NCI-H187 treated with DMSO at 0.1 percent for 48 hours (cell line): ENCODE measurements at regions not wholly inside any gene's neighbourhood (a gene's known extent, or its start where the extent isn't known, plus 50 kb on each side); places are given as distances from the start of the nearest gene placed in this dataset.

Source experiments
- DNase-seq: peaks from one replicate; lab custom pipeline; 2025; lab: John Stamatoyannopoulos, UW

DNA sequence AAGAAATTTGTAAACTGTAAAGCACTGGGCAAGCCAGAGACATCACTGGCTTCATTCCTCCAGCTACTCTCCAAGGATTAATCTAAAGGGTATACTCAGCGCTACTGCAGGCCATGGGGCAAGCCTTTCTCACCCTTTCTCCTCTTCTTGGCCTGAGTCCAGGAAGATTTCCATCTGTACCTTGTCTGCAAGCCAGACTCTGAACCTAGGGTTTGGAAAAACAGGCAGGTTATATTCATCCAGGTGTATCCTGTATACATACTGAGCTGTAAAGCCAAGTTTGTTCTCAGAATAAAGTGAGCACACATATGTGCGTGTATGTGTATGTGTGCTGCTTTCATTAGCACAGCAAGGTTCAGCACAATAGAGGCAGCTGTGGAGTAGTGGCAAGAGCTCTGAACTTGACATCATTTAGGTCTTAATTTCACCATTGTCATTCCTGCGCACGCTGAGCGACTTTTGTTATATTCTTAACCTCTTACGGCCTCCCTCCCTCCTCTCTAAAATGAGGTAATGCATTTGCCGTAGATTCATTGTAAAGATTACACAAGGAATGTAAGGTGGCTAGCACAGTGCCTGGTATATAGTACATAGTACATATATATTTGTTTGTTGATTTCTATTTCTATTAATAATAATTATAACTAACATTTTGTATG is 128.1 kb upstream of the JUN start:
- DNase-seq, result no peak

DNA sequence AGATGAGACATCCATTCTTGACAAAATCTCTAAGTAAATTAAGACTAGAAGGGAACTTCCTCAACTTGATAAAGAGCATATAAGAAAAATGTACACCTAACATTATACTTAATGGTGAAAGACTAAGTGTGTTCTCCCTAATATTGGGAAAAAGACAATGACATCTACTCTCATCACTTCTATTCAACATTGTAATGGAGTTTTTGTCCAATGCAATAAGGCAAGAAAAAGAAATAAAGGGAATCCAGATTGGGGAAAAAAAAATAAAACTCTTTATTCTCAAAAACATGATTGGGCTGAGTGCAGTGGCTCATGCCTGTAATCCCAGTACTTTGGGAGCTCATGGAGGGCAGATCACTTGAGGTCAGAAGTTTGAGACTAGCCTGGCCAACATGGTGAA is 131.1 kb upstream of the JUN start:
- no peak for DNase-seq

DNA sequence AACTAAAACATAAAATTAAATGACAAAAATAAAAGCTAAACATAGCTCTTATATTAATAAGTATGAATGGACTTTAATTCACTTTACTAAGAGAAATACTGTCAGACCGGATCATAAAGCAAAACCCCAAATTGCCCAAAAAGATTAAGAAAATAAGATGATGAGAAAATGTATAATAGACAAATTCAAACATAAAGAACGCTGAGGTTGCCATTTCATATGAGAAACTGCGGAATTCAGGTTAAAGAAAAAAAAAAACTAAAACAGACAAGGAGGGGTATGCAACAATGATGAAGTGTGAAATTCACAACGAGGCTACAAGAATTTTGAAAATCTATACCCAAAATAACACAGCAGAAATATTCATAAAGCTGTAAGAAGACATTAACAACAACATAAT is 133.6 kb upstream of the JUN start:
- no peak for DNase-seq

DNA sequence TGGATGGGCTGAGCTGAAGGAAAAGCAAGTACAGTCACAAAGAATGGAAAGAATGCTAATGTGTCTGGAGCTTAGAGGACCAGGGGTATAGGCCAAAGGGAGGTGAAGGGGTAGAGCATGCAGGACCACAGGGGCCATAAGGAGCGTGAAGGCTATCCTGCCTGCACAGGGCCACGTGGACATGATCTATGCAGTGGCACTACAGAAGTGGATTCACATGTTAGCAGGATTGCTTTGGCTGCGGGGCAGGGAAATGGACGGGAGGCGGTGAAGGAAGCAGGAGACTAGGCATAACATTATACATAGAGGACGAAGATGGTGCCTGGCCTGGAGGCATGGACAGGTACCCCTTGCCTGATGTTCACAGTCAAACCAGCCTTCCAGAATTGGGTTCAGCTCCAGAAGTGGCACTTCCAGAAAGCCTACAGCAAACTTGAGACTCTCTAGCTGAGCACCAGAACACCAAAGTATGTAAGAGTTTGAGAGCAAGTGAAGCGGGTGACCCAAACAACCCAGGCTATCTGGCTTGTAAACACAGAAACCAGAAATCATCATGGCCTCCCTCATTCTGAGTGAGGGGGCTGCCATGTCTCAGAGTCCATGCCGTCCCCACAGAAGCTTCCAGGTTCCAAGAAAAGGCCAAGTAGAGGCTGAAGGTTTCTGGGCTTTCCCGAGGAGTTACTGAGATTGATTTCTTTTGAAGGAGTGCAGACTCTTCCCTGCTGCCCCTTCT is 135.5 kb upstream of the JUN start:
- DNase-seq, result no peak

DNA sequence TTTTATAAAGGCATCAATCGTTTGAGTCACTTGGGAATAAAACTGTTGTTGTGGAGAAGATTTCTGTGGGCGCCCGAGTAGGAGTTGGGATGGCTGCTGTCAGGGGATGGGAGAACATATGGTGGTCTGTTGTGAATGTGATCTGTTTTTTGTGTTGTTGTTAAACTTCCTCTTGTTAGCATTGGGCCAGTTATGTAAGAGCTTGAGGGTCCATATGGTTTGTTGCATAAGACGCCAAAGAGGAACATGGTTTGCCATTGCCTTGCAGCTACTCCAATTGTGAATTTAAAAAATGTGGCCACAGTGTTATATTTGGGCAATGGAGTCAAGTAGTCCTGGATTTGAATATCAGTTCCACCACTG is 136.1 kb upstream of the JUN start:
- no peak for DNase-seq

DNA sequence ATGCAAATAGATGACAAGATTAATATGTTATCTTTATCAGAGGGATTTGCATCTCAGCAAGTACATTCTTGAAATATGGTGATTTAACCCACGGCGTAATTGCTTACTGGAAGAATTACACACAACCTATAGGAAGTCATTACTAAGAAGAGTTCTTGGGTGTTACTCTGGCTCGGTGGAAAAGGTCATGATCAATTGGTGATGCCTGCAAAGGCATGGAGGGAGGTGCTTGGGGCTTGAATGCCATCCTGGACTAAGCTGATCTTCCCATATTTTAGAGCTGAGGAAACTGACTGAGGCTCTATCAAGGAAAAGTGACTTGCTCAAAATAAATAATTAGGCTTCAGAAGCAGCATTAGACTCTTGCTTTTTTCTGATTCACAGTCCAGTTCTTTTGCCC is 137.5 kb upstream of the JUN start:
- DNase-seq, result no peak

DNA sequence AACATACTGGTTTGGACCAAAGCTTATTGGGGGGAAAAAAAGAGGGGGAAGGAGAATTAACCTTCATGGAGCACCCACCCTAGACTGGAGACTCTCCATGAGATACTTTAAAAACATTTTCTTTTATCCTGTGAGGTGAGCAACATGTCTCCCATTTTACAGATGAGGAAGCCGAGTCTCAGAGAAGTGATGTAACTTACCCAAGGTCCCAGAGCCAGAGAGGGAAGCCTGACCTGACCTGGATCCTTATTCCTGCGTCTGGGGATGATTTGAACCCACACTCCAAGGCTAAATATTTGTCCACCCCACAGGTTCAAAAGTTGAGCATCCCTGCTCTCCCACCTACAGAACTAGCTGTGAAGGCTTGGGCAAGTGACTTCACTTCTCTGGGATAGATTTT is 137.9 kb upstream of the JUN start:
- DNase-seq, result no peak

DNA sequence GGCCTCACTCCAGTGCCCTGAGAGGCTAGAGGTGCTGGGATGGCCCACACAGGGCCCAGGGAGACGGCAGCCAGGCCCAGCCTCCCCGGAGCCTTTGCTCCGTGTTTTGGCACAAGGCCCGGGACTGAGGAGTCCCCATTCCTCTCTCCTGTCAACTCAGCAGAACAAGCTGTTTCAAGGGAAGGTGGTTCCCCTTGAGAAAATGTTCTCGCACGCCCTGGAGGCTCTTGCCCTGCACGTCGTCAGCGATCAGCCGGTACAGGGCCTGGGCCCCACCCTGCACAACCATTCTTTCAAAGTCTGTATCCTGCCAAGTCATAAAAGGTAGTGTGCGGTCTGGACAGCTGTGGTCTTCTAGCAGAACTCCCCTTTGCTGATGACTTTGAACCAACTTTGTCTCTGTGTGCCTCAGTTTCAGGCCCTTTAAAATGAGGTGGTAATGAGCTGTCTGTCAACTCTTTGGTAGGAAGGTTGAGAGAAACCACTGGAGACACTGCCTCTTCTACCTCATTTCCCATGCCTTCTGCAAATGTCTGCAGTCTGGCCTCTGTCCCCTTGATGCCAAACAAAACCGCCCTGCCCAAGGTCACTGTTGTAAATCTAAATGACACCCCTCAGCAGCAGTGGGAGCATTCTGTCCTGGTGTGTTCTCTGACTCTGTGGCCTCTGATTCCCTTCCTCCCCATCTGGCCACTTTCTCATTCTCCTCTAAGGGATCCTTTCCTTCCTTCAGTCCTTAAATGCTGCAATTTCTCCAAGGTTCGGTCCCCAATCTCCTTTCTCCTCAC is 138.6 kb upstream of the JUN start:
- DNase-seq, result no peak

DNA sequence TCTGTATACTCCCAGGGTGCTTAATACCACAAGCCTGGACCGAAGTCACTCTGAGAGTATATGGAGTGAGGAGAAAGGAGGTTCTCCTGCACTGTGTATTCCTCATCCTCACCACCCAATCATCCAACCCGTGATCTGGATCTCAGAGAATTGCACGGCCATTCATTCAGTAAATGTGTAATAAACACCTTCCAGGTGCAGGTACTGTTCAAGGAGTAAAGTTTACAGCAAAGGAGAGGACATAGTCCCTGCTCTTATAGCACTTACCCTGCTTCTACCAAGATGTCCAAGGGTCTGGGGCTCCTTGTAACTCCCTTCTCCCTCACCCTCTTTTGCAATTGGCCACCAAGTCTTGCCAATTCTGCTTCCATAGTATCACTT is 139.2 kb upstream of the JUN start:
- DNase-seq, result no peak

DNA sequence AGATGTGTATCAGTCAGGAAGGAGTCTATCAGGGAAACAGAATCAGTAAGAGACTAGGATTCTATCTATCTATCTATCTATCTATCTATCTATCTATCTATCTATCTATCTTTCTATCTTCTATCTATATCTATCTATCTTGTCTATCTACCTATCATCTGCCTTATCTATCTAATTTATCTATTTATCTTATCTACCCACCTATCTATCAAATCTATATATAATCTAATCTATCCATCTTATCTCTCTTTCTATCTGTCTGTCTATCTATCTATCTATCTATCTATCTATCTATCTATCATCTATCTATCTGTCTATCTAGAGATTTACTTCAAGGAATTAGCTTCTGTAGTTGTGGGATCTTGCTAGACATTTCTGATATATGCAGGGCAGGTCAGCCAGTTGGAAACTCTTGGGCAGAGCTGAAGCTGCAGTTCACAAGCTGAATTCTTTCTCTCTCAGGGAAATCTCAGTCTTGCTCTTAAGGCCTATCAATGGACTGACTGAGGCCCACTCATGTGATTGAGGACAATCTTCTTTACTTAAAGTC is 140.2 kb upstream of the JUN start:
- DNase-seq, result no peak

DNA sequence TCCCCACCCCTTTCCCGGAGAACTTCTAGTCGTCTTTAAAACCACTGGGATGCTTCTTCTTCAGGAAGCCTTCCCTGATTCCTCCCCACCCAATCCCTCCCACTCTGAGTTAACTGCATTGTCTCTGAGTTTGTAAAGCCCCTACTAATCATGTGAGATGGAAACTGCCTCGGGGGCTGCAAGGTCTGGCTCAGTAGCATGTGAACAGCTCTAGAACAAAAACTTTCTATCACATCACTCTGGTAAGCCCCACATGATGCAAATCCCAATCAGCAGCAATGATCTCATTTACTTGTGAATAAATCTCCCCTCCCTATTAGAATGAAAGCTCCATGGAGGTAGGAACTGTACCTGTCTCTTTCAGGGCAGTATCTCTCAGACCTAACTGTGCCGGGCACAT is 141.0 kb upstream of the JUN start:
- DNase-seq, result no peak

DNA sequence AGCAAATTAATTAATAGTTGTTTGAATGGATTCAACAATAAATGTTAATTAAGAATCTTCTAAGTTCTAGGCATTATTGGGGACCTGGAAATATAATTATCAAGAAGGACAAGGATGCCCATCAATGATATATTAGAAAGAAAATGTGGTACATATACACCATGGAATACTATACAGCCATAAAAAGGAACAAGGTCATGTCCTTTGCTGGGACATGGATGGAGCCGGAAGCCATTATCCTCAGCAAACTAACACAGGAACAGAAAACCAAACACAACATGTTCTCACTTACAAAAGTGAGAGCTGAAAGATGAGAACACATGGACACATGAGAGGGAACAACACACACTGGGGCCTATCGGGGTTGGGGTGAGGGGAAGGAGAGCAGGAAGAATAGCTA is 141.4 kb upstream of the JUN start:
- DNase-seq, result no peak

DNA sequence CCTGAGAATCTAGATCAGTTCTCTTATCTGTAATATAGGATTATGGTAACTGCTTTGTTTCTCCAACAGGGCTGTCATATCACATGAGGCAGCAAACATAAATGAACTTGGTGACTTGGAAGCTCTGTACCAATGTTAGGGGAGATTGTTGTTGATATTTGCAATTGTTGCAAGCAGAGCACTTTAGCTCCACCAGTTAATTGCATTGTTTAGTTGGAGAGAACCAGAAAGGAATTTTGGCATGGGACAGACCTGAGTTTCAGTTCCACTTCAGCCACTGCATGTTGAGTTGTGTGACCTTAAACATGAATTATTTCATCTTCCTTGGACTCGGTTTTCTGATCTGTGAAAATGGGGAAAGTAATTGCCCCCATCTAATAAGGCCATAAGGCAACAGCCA is 142.3 kb upstream of the JUN start:
- DNase-seq, result no peak

DNA sequence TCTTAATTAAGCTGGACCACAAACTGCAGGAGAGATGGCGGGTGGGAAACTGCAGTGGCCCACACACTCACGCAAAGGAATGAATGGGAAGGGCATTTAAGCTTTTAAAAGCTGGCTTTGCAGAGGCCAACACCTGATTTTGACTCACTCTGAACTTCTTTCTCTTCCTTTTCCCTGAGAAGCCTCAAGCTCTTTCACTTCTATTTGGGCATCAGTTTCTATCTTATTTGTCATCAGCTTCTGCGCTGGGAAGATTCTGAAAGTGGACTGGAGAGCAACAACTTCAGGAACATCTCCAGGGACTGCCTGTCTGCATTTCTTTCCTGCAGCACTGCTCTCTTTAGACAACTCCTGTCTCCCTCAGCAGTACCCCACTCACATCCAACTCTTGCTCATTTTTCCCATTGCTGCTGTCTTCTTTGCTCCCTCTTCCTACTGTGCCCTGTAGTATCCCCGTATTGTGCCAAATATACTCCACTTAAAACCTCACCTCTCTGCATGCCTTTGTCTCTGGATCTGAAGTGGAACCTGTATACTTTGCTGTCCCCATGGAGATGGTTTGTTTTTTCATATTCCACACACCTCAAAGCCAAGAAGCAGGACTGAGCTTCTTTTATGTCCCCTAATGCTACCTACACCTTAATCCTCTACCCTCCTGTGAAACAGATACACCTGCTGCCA is 143.3 kb upstream of the JUN start:
- no peak for DNase-seq

DNA sequence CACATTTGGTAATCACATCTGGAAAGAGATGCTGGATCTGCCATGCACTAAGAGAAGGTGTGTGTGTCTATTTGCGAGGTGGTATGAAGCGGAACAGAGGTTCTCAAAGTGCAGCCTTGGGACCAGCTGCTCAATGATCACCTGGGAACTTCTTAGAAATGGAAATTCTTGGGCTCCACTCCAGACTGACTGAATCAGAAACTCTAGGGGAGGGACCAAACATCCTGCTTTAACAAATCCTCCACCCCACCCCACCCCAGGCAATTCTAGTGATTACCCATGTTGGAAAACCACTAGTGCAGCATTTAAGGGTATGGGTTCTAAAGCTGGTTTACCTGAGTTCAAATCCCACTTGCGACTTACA is 143.9 kb upstream of the JUN start:
- DNase-seq, result no peak

DNA sequence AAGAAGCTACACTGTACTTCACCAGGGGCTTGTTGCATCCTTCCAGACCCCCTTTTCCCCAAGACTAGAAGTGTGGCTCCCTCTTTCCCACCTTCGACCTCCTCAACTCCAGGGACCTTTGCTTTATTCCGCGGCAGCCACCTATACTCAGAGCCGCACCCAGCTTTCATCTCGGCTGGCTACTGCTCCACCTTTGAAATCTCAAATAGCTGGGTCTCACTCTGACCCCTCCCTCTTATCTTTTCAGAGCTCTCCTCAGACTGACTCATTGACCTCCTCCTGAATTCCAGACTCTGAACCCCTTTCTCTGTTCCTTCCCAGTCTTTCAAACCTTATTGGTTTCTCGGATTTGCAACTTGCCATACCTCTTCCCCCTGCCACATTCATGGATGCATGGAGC is 144.7 kb upstream of the JUN start:
- no peak for DNase-seq

DNA sequence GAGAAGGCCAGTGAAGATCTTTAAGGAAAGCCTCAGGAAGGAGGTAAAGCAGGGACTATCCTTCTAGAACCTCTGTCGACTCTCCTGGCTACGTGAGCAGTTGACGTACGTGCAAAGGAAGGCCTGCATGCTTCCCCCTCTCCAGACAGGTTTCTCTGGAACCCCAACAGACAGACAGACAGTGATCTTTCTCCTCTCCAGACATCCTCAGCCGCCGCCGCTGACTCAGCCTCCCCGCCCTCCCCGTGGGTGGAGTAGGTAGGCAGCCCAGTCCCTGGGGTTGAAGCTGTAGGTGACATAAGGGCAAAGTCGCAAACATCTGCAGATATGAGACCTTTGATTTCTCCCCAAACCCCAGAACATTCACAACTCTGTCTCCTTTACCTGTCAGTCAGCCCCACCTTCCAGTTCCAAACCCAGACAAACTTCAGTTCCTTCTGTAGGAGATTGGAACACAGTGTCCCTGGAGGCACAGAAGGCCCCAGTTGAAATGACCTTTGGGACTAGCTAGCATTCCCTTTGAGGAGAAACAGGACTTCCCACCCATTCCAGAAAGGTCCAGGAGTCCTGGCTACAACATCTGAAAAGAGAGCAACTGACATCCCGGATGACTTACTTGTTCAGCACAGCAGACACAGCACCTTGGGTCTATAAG is 146.0 kb upstream of the JUN start:
- no peak for DNase-seq

DNA sequence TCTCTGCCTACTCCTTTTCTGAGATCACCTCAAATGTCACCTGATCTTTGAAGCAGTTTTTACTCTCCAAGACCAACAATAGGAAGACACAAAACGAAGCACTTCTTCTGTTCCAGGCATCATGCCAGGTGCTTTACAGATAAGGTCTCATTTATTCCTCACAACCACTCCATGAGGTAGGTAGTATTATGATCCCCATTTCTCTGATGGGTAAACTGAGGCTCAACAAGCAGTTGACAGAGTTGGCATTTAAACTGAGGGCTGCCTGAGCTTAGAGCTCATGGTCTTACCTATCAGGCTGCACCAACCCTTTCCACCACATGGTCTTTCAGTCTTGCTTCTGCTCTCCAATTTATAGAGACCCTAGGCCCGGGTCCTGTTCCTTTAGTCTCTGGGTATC is 147.2 kb upstream of the JUN start:
- no peak for DNase-seq

DNA sequence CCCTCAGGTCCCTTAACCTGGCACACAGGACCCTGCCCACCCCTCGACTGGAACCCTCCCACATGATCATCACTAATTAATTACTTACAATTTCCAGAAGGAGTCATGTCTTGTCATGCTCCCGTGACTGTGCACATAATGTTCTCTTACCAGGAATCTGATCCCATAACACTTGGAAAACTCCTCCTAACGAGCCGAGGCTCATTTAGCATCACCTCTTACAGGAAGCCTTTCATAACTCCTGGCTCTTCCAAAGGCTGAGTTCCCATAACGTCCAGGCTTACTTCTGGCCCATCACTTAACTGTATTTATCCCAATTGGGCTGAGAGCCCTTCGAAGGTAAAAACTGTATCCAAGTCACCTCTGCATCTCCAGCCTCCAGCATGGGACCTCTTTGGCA is 147.9 kb upstream of the JUN start:
- DNase-seq, result no peak

DNA sequence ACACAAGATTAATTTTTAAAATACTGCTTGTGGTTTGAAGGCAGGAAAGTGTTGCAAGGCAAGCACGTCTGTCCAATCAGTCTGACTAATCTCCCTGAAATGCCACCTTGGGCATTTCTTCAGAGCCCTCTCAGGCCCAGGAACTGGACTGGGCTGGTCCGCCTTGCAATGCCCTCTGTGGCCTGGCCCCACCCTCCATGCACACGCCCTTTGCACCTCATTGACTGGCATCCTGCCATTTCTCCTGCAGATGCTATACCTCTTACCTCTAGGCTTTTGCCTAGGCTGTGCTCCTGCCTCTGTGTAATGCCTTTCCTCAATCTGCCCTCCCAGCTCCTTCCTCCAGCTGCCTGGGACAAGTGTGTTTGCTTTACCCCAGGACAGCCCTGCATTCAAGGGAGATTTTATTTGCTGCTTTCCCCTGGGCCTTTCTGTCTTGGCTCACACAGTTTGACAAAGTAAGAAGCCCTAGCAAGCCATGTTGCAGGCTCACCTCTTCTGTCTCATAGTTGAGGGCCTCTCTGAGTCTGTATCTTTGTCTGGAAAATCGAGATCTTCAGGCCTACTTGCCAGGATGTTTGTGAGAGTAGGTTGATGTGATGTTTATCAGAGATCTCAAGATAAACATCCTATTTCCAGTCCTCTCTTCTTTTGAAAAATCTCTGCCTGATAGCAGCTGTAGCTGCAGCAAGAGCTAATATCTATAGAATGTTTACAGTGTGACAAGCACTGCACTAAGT is 149.2 kb upstream of the JUN start:
- DNase-seq, result no peak

DNA sequence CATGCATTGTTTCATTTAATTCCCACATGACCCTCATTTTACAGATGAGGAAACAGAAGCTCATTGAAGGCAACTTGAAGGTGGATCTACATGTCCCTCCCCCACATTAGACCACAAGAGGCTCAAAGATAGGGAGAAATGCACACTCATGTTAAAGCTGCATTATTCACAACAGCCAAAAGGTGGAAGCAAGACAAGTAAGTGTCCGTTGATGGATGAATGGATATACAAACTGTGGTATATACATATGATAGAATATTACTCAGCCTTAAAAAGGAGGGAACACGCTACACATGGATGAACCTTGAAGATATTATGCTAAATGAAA is 149.7 kb upstream of the JUN start:
- no peak for DNase-seq

DNA sequence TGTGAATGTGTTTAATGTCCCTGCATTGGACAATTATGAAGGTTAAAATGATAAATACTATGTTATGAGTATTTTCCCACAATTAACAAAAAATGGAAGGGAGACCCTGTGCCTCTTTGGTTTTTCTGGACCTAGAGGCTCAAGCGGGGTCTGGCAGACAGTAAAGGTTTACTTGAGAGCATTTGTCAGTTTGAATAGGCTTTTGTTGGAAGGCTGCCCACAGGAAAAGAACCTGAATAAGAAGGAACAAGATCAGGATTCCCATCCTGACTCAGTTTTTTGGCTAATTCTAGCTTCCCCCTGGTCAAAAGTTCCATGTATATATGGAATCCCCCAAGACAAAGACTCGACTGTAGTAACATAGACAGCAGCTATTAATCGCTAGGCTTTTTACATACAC is 150.9 kb upstream of the JUN start:
- no peak for DNase-seq
